DND-41 (cell line): ENCODE measurements at regions not wholly inside any gene's neighbourhood (a gene's known extent, or its start where the extent isn't known, plus 50 kb on each side); places are given as distances from the start of the nearest gene placed in this dataset.

Experiments
- ATAC-seq: fragments of 200-7000 bp; cut with Tn5 transposase; 3 replicates; pipeline ENCODE4 v1.9.1; 2021; ENCODE audit warnings: low read depth; ENCODE audit not compliant: insufficient read depth
- DNase-seq: peaks from one replicate; pipeline ENCODE4 v3.0.0-alpha.2; 2020
- H2AFZ ChIP-seq: 2 replicates; pipeline ENCODE4 v1.6.0; 2012; ENCODE audit warnings: low read depth, low read length
- H3K27ac ChIP-seq: 2 replicates; pipeline ENCODE4 v1.5.1; 2012; ENCODE audit warnings: low read length, inconsistent platforms
- H3K27me3 ChIP-seq: fragments of 200-600 bp; sonication (generic); 2 replicates; pipeline ENCODE4 v1.6.0; 2012; ENCODE audit warnings: low read length, mild to moderate bottlenecking, inconsistent platforms; ENCODE audit not compliant: insufficient read depth, poor library complexity
- H3K36me3 ChIP-seq: 2 replicates; pipeline ENCODE4 v1.5.1; 2012; ENCODE audit warnings: low read length, inconsistent platforms; ENCODE audit not compliant: insufficient read depth
- H3K4me1 ChIP-seq: 2 replicates; pipeline ENCODE4 v1.5.1; 2012; ENCODE audit warnings: mild to moderate bottlenecking, low read length; ENCODE audit not compliant: insufficient read depth
- H3K4me2 ChIP-seq: 2 replicates; pipeline ENCODE4 v1.6.0; 2012; ENCODE audit warnings: mild to moderate bottlenecking, moderate library complexity, low read length, inconsistent platforms; ENCODE audit not compliant: insufficient read depth
- H3K4me3 ChIP-seq, 2 experiments: fragments of 200-600 bp in 1 of 2; shearing (Covaris generic) in 1 of 2; 2 replicates each; pipeline ENCODE4 v1.5.1; 2012 to 2016; ENCODE audit warnings: inconsistent platforms in 2 of 2, low read length in 2 of 2, mild to moderate bottlenecking in 2 of 2, low read depth in 1 of 2, moderate library complexity in 1 of 2
- H3K79me2 ChIP-seq: 2 replicates; pipeline ENCODE4 v1.6.0; 2012; ENCODE audit warnings: low read length, inconsistent platforms; ENCODE audit not compliant: insufficient read depth
- H3K9ac ChIP-seq: 2 replicates; pipeline ENCODE4 v1.6.0; 2012; ENCODE audit warnings: low read depth, mild to moderate bottlenecking, inconsistent platforms, low read length, moderate library complexity
- H3K9me3 ChIP-seq: 2 replicates; pipeline ENCODE4 v1.5.1; 2012; ENCODE audit warnings: low read length, moderate library complexity, mild to moderate bottlenecking, inconsistent platforms; ENCODE audit not compliant: insufficient read depth, severe bottlenecking
- H4K20me1 ChIP-seq: 2 replicates; pipeline ENCODE4 v1.6.0; 2012; ENCODE audit warnings: low read length; ENCODE audit not compliant: insufficient read depth
- EZH2 ChIP-seq: IDR thresholded peaks from 3 replicates; pipeline ENCODE4 v1.6.1; 2012; ENCODE audit warnings: borderline replicate concordance, low read depth, mild to moderate bottlenecking, moderate library complexity, low read length, inconsistent platforms; ENCODE audit not compliant: severe bottlenecking
- TF ChIP-seq, protein P1 (sequence below): IDR thresholded peaks from 2 replicates; pipeline ENCODE4 v1.5.1; 2012; ENCODE audit warnings: borderline replicate concordance, low read length, moderate library complexity, mild to moderate bottlenecking; ENCODE audit not compliant: poor library complexity, severe bottlenecking; ENCODE audit errors: extremely low read depth

DNA sequence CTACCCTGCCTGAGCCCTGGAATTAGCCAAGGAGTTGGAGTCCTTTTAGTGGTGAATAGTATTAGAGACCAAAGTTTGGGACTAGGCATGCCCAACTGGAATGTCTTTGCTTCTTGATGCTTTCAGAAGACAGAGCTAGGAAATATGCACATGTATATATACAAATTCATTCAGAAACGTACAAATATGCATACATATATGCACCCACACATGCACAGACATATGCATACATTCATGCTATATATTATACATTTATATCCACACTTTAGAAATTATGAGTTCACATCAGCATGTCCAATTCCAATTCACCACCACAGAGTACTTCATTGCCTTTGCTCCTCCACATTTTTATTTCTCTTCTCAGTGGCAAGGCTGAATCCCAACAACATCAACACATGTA lies 398.3 kb upstream of the MPDZ start:
- Histone ChIP-seq H3K36me3 (no peaks in the 10 kb centered on the region), H3K9ac (no peak overlapping the region), H3K27ac (no peak overlapping the region), H3K4me1 (no peaks in the 10 kb centered on the region), H3K9me3 (no peaks in the 10 kb centered on the region), H4K20me1 (no peaks in the 10 kb centered on the region), H3K4me3 (no peak overlapping the region), H3K79me2 (no peaks in the 10 kb centered on the region), H3K27me3 (no peaks in the 10 kb centered on the region), H2AFZ (no peak overlapping the region), H3K4me2 (no peak overlapping the region)
- ATAC-seq, result no peak
- TF ChIP-seq, protein P1, sequence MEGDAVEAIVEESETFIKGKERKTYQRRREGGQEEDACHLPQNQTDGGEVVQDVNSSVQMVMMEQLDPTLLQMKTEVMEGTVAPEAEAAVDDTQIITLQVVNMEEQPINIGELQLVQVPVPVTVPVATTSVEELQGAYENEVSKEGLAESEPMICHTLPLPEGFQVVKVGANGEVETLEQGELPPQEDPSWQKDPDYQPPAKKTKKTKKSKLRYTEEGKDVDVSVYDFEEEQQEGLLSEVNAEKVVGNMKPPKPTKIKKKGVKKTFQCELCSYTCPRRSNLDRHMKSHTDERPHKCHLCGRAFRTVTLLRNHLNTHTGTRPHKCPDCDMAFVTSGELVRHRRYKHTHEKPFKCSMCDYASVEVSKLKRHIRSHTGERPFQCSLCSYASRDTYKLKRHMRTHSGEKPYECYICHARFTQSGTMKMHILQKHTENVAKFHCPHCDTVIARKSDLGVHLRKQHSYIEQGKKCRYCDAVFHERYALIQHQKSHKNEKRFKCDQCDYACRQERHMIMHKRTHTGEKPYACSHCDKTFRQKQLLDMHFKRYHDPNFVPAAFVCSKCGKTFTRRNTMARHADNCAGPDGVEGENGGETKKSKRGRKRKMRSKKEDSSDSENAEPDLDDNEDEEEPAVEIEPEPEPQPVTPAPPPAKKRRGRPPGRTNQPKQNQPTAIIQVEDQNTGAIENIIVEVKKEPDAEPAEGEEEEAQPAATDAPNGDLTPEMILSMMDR, result no peak
- TF ChIP-seq EZH2, result no peak
- no peak for DNase-seq

DNA sequence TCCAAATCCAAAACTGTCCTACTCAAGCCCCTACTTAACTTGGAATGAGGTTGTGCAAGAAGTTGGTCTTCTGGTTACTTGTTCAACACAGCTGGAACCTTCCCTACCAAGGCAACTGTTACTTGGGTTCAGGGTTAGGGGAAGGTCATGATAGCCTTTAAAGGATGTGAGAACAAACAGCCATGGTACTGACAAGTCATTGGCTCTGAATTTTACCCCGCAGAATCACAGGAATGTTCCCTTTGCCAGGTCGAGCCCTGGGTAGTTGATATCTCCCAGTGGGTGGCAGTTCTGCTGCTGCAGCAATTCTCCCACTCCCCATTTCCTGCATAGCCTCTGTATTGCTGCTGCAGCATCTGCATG lies 396.1 kb upstream of the MPDZ start:
- Histone ChIP-seq H3K4me1 (no peaks in the 10 kb centered on the region), H3K27me3 (no peaks in the 10 kb centered on the region), H4K20me1 (no peaks in the 10 kb centered on the region), H3K4me2 (no peak overlapping the region), H3K27ac (no peak overlapping the region), H3K9ac (no peak overlapping the region), H3K79me2 (no peaks in the 10 kb centered on the region), H3K4me3 (no peak overlapping the region), H3K9me3 (no peaks in the 10 kb centered on the region), H2AFZ (no peak overlapping the region), H3K36me3 (no peaks in the 10 kb centered on the region)
- no peak for TF ChIP-seq EZH2
- TF ChIP-seq, protein P1, result no peak
- DNase-seq (no peak), ATAC-seq (no peak)

DNA sequence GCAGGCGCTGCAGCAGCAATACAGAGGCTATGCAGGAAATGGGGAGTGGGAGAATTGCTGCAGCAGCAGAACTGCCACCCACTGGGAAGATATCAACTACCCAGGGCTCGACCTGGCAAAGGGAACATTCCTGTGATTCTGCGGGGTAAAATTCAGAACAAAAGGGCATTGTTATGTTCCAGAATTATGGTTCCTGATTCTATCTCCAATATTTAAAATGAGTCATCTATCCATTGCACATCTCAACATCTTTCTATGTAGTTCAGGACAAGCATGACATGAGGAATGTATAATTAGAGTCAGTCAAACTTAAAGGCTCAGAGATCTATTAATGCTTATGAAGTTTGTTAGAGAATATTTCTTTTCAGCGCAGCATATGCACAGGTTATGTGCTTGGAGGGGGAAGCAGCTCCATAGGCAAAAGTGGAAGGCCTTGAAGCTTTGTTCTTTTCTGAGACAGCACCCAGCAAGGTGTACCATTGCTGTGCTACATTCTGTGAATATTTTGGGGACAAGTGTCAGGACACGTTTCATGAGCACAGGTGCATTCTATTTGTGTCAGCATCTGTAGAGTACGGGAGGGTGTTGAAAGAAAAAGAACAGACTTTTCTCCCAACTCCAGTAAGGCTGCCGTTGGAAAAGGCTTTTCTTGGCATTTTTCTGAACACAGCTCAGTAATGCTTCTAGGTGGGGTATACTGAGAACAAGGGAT lies 395.6 kb upstream of the MPDZ start:
- Histone ChIP-seq H3K4me3 (no peak overlapping the region), H3K27me3 (no peaks in the 10 kb centered on the region), H3K4me1 (no peaks in the 10 kb centered on the region), H3K4me2 (no peak overlapping the region), H3K27ac (no peak overlapping the region), H2AFZ (no peak overlapping the region), H3K36me3 (no peaks in the 10 kb centered on the region), H4K20me1 (no peaks in the 10 kb centered on the region), H3K9ac (no peak overlapping the region), H3K79me2 (no peaks in the 10 kb centered on the region), H3K9me3 (no peaks in the 10 kb centered on the region)
- DNase-seq (no peak), ATAC-seq (no peak)
- TF ChIP-seq, protein P1, result no peak
- TF ChIP-seq EZH2, result no peak

DNA sequence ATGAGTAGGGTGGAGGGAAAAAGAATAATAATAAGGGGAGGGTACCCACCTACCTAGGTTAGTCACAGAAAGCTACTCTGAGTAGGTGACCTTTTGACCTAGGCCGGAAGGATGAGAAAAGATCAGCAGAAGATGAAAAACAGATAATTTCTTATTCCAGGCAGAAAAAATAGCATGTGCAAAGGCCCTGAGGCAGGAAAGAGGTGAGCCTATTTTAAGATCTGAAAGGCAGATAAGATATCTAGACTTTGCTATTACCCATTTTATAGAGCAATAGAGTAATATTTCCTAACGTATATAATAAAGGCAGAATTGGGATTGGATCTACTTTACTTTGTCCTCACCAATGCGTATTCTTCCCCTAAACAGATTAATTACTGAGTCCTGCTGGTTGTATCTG lies 393.9 kb upstream of the MPDZ start:
- no peak for DNase-seq
- Histone ChIP-seq H3K79me2 (no peaks in the 10 kb centered on the region), H3K36me3 (no peaks in the 10 kb centered on the region), H4K20me1 (no peaks in the 10 kb centered on the region), H3K4me2 (no peak overlapping the region), H2AFZ (no peak overlapping the region), H3K9me3 (no peaks in the 10 kb centered on the region), H3K27ac (no peak overlapping the region), H3K9ac (no peak overlapping the region), H3K27me3 (no peaks in the 10 kb centered on the region), H3K4me3 (no peak overlapping the region), H3K4me1 (no peaks in the 10 kb centered on the region)
- ATAC-seq, result no peak
- TF ChIP-seq, protein P1, result no peak
- no peak for TF ChIP-seq EZH2
